Karpas-422 (cell line): ENCODE measurements at regions not wholly inside any gene's neighbourhood (a gene's known extent, or its start where the extent isn't known, plus 50 kb on each side); places are given as distances from the start of the nearest gene placed in this dataset.

Experiments
- DNase-seq: peaks from one replicate; pipeline ENCODE4 v3.0.0-alpha.2; 2015
- H2AFZ ChIP-seq: fragments of 200-600 bp; sonication (generic); 2 replicates; pipeline ENCODE4 v1.6.1; 2014; ENCODE audit warnings: antibody characterized with exemption, low read length, mixed read lengths
- H3K27ac ChIP-seq: fragments of 200-600 bp; sonication (generic); 2 replicates; pipeline ENCODE4 v1.5.1; 2014; ENCODE audit warnings: mild to moderate bottlenecking, low read length, moderate library complexity
- H3K27me3 ChIP-seq: fragments of 200-600 bp; sonication (generic); 2 replicates; pipeline ENCODE4 v1.6.1; 2014; ENCODE audit warnings: low read length, mixed read lengths
- H3K36me3 ChIP-seq: fragments of 200-600 bp; sonication (generic); 2 replicates; pipeline ENCODE4 v1.6.1; 2014; ENCODE audit warnings: low read length, mixed read lengths; ENCODE audit not compliant: insufficient read depth
- H3K4me1 ChIP-seq: fragments of 200-600 bp; sonication (generic); 2 replicates; pipeline ENCODE4 v1.6.1; 2014; ENCODE audit warnings: mild to moderate bottlenecking, low read length, mixed read lengths
- H3K4me2 ChIP-seq: fragments of 200-600 bp; sonication (generic); 2 replicates; pipeline ENCODE4 v1.6.1; 2014; ENCODE audit warnings: low read length, low read depth, mild to moderate bottlenecking; ENCODE audit not compliant: poor library complexity, severe bottlenecking
- H3K4me3 ChIP-seq: fragments of 200-600 bp; sonication (generic); 2 replicates; pipeline ENCODE4 v1.5.1; 2014; ENCODE audit warnings: mild to moderate bottlenecking, antibody characterized with exemption, low read length, mixed read lengths
- H3K79me2 ChIP-seq: fragments of 200-600 bp; sonication (generic); 2 replicates; pipeline ENCODE4 v1.6.1; 2014; ENCODE audit warnings: mild to moderate bottlenecking, low read length, mixed read lengths
- H3K9ac ChIP-seq: fragments of 200-600 bp; sonication (generic); 2 replicates; pipeline ENCODE4 v1.6.0; 2014; ENCODE audit warnings: low read length
- H3K9me2 ChIP-seq: fragments of 200-600 bp; sonication (generic), shearing (Covaris generic); replicated peaks from 2 replicates; pipeline ENCODE4 v1.6.0; 2014; ENCODE audit warnings: mild to moderate bottlenecking, low read length, moderate library complexity; ENCODE audit not compliant: insufficient read depth
- H3K9me3 ChIP-seq: fragments of 300-700, 200-600 bp; sonication (generic); 2 replicates; pipeline ENCODE4 v1.6.1; 2014; ENCODE audit warnings: low read length, mixed read lengths
- H4K20me1 ChIP-seq: fragments of 200-600 bp; sonication (generic); 2 replicates; pipeline ENCODE4 v1.6.1; 2014; ENCODE audit warnings: mild to moderate bottlenecking, antibody characterized with exemption, low read length, low read depth; ENCODE audit not compliant: insufficient read depth

DNA sequence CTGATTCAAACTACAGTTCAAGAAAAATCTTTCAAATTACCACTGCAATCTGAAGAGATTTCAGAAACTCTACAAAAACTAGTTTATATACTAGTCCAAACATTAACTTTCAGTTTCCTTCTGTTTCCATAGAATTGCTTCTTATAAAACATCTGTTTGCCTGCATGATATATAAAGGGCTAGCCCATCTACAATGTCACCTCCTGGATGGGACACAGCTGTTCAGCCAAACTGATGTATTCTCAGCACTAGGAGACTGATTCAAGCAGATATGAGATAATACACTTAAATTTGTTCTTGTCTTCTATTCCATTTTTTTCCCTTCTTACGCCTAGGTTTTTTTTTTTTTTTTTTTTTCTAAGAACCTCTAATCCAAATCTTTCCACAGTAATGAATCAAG is 1569.7 kb upstream of the IGFBP7 start:
- no peaks in the 10 kb centered on the region for H3K79me2 ChIP-seq
- H3K36me3 ChIP-seq = no peaks in the 10 kb centered on the region
- no peak overlapping the region for H3K4me3 ChIP-seq
- no peaks in the 10 kb centered on the region for H3K9me2 ChIP-seq
- no peaks in the 10 kb centered on the region for H3K27me3 ChIP-seq
- H3K9me3 ChIP-seq = peaks cover 30% of the 10 kb centered on the region
- no peak overlapping the region for H3K27ac ChIP-seq
- H3K4me2 ChIP-seq = no peak overlapping the region
- no peak for DNase-seq
- H4K20me1 ChIP-seq = no peaks in the 10 kb centered on the region
- H3K9ac ChIP-seq = no peak overlapping the region
- H2AFZ ChIP-seq = no peak overlapping the region
- H3K4me1 ChIP-seq = no peaks in the 10 kb centered on the region

- H3K27ac ChIP-seq = no peak overlapping the region
- no peak overlapping the region for H3K9ac ChIP-seq
- no peak for DNase-seq
- no peaks in the 10 kb centered on the region for H4K20me1 ChIP-seq
- no peaks in the 10 kb centered on the region for H3K79me2 ChIP-seq
- H3K27me3 ChIP-seq = no peaks in the 10 kb centered on the region
- no peaks in the 10 kb centered on the region for H3K9me2 ChIP-seq
- H3K4me2 ChIP-seq = no peak overlapping the region
- H3K9me3 ChIP-seq = peaks cover 34% of the 10 kb centered on the region
- H2AFZ ChIP-seq = no peak overlapping the region
- H3K36me3 ChIP-seq = no peaks in the 10 kb centered on the region
- H3K4me1 ChIP-seq = no peaks in the 10 kb centered on the region
- no peak overlapping the region for H3K4me3 ChIP-seq
These were observed 1568.9 kb upstream of the IGFBP7 start for GRCh38 chr4:58679051-58679450.

DNA sequence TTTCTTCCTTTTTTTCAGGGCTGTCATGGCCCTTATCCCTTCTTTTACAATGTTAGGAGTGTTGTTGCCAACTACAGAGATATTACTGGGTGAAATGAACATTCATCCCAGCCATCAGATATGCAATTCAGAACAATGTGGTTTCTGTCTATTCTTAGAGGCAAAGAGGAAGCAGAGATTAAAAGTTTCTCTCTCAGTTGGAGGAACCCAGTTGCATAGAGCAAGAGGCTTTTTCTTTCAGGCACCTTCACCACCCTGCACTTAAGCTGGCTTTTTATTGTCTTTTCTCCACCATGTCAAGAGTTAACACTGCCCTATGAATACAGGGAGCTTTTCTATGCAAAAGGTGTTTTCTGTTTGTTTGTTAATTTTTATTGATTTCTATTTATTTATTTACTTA is 1559.6 kb upstream of the IGFBP7 start:
- no peaks in the 10 kb centered on the region for H3K27me3 ChIP-seq
- no peaks in the 10 kb centered on the region for H4K20me1 ChIP-seq
- no peaks in the 10 kb centered on the region for H3K79me2 ChIP-seq
- H3K27ac ChIP-seq = no peak overlapping the region
- DNase-seq = no peak
- H3K9ac ChIP-seq = no peak overlapping the region
- H3K4me1 ChIP-seq = no peaks in the 10 kb centered on the region
- peaks cover 29% of the 10 kb centered on the region for H3K9me3 ChIP-seq
- H3K4me3 ChIP-seq = no peak overlapping the region
- no peaks in the 10 kb centered on the region for H3K9me2 ChIP-seq
- H3K36me3 ChIP-seq = no peaks in the 10 kb centered on the region
- no peak overlapping the region for H3K4me2 ChIP-seq
- no peak overlapping the region for H2AFZ ChIP-seq

DNA sequence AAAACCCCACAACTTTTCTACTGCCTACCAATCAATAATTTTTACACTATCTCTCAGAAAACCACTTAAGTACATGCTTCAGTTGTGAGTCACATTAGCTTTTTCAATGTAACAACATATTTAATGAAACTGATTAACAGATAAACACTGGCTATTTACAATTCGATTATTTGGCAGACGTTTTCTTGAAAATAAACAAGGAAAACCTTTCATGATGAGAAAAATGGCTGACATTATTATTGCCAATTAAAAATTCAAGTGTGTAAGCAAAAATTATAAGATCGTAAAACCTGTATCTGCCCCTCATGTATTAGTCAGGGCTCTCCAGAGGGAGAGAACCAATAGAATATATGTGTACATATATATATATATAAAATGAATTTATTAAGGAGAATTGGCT is 1555.5 kb upstream of the IGFBP7 start:
- no peak for DNase-seq
- no peaks in the 10 kb centered on the region for H3K27me3 ChIP-seq
- no peak overlapping the region for H3K4me3 ChIP-seq

GRCh38 chr4:58658701-58659100 is 1548.5 kb upstream of the IGFBP7 start:
- H3K79me2 ChIP-seq = no peaks in the 10 kb centered on the region
- no peak overlapping the region for H3K4me3 ChIP-seq
- no peaks in the 10 kb centered on the region for H3K27me3 ChIP-seq
- DNase-seq = no peak
- no peaks in the 10 kb centered on the region for H3K36me3 ChIP-seq
- H3K4me1 ChIP-seq = no peaks in the 10 kb centered on the region
- no peaks in the 10 kb centered on the region for H4K20me1 ChIP-seq
- H3K9me3 ChIP-seq = peaks cover 23% of the 10 kb centered on the region
- no peak overlapping the region for H3K27ac ChIP-seq
- no peaks in the 10 kb centered on the region for H3K9me2 ChIP-seq
- H3K4me2 ChIP-seq = no peak overlapping the region
- no peak overlapping the region for H2AFZ ChIP-seq
- H3K9ac ChIP-seq = no peak overlapping the region

More for the DNA sequence above, 1555.5 kb upstream of the IGFBP7 start:
- H3K4me1 ChIP-seq = no peaks in the 10 kb centered on the region
- H3K36me3 ChIP-seq = no peaks in the 10 kb centered on the region
- H3K27ac ChIP-seq = no peak overlapping the region
- no peaks in the 10 kb centered on the region for H3K9me2 ChIP-seq
- H3K4me2 ChIP-seq = no peak overlapping the region
- peaks cover 15% of the 10 kb centered on the region; the same call in 1 of the 2 replicates for H3K9me3 ChIP-seq
- no peaks in the 10 kb centered on the region for H3K79me2 ChIP-seq
- no peak overlapping the region for H3K9ac ChIP-seq
- no peak overlapping the region for H2AFZ ChIP-seq
- no peaks in the 10 kb centered on the region for H4K20me1 ChIP-seq

- H3K4me1 ChIP-seq = no peaks in the 10 kb centered on the region
- no peaks in the 10 kb centered on the region for H3K36me3 ChIP-seq
- H3K9ac ChIP-seq = no peak overlapping the region
- no peak overlapping the region for H3K4me3 ChIP-seq
- H4K20me1 ChIP-seq = no peaks in the 10 kb centered on the region
- no peak for DNase-seq
- H3K27me3 ChIP-seq = no peaks in the 10 kb centered on the region
- H2AFZ ChIP-seq = no peak overlapping the region
- H3K9me2 ChIP-seq = no peaks in the 10 kb centered on the region
- H3K27ac ChIP-seq = no peak overlapping the region
- H3K4me2 ChIP-seq = no peak overlapping the region
- peaks cover 30% of the 10 kb centered on the region for H3K9me3 ChIP-seq
- H3K79me2 ChIP-seq = no peaks in the 10 kb centered on the region
These were observed 1543.1 kb upstream of the IGFBP7 start for GRCh38 chr4:58653251-58653650.

DNA sequence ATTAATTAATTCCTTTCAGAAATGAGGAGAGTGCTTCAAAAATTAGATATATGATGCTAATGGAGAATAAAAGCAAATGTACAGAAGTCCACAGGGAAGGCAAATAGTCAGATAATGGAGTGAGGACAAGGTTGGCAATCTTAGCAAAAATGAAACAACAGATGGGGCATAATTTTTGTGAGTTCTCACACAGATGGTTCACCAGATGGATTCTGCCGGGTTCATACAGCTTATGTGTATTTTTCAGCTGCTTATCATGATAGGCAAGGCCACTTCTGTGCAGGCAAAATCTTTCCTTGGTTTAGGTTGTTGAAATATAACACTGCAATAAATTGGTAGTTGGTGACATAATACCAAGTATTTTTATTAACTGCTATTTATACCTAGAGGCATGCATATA is 1539.0 kb upstream of the IGFBP7 start:
- no peak for DNase-seq
- Histone ChIP-seq H2AFZ (no peak overlapping the region), H3K4me2 (no peak overlapping the region), H3K9me3 (peaks cover 21% of the 10 kb centered on the region), H3K9me2 (no peaks in the 10 kb centered on the region), H3K27me3 (no peaks in the 10 kb centered on the region), H3K9ac (no peak overlapping the region), H3K79me2 (no peaks in the 10 kb centered on the region), H3K27ac (no peak overlapping the region), H3K4me1 (no peaks in the 10 kb centered on the region), H3K36me3 (no peaks in the 10 kb centered on the region), H3K4me3 (no peak overlapping the region), H4K20me1 (no peaks in the 10 kb centered on the region)

- Histone ChIP-seq H2AFZ (no peak overlapping the region), H3K36me3 (no peaks in the 10 kb centered on the region), H3K27ac (no peak overlapping the region), H3K4me3 (no peak overlapping the region), H3K27me3 (no peaks in the 10 kb centered on the region), H3K9ac (no peak overlapping the region), H3K79me2 (no peaks in the 10 kb centered on the region), H3K9me2 (no peaks in the 10 kb centered on the region), H3K4me1 (no peaks in the 10 kb centered on the region), H4K20me1 (no peaks in the 10 kb centered on the region), H3K4me2 (no peak overlapping the region), H3K9me3 (peaks cover 12% of the 10 kb centered on the region; the same call in 1 of the 2 replicates)
- no peak for DNase-seq
These were observed 1535.9 kb upstream of the IGFBP7 start for GRCh38 chr4:58646126-58646525.

DNA sequence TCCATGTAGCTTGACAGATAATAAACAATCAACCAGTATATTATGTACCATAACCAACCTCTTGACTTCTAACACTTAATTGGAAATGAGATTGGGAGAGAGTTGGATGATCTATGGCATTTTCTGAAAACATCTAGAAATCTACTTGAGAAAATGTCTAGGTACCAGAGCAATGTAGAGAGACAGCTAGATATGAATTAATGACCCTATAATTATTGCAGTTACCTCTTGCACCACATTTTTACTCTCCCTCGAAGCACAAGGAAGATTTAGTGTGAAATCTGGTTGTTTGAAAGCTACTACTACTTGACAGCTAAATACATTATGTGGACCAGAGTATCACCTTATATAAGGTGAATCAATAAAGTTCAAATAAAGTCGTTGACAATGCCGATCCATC is 1534.4 kb upstream of the IGFBP7 start:
- peaks cover 9% of the 10 kb centered on the region for H3K9me3 ChIP-seq
- no peak overlapping the region for H3K4me3 ChIP-seq
- no peak for DNase-seq
- no peak overlapping the region for H2AFZ ChIP-seq
- H3K9me2 ChIP-seq = no peaks in the 10 kb centered on the region
- H3K79me2 ChIP-seq = no peaks in the 10 kb centered on the region
- H3K27me3 ChIP-seq = no peaks in the 10 kb centered on the region
- H3K27ac ChIP-seq = no peak overlapping the region
- H4K20me1 ChIP-seq = no peaks in the 10 kb centered on the region
- no peak overlapping the region for H3K4me2 ChIP-seq
- H3K36me3 ChIP-seq = no peaks in the 10 kb centered on the region
- no peaks in the 10 kb centered on the region for H3K4me1 ChIP-seq
- H3K9ac ChIP-seq = no peak overlapping the region
